ENCODE measurements at regions not wholly inside any gene's neighbourhood (a gene's known extent, or its start where the extent isn't known, plus 50 kb on each side); places are given as distances from the start of the nearest gene placed in this dataset.

DNA sequence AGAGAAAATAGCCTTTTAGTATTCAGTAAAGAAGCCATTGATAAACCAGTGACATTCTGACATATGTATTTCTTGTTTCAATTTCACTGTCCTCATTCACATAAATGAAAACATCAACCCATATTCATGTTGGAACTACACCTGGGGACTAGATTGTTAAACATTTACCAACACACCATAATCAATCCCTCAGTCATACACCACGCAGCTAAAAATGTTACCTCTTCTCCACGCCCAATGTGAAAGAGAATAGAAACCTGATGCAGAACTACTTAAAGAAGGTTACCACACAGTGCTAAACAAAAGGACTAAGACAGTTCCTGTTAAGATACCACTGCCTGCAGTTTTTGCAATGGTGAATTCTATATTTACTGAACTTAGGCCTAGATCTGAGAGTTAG, 518.9 kb downstream of the PRELID2 start:
- Histone ChIP-seq H3K4me2 (ENCODE audit: low read depth, low read length, poor library complexity, severe bottlenecking) (no peak overlapping the region), H3K9me3 (ENCODE audit: insufficient read depth, low read depth, low read length) (no peaks in the 10 kb centered on the region), H3K9ac (ENCODE audit: low read depth, low read length, poor library complexity, severe bottlenecking) (no peak overlapping the region), H3K36me3 (ENCODE audit: insufficient read depth, low read length) (no peaks in the 10 kb centered on the region), H3K4me1 (ENCODE audit: insufficient read depth, low read length, poor library complexity, severe bottlenecking) (no peaks in the 10 kb centered on the region), H3K4me3 (ENCODE audit: low read length, poor library complexity, severe bottlenecking) (no peak overlapping the region), H3K27me3 (ENCODE audit: insufficient read depth, low read length, poor library complexity, severe bottlenecking) (no peaks in the 10 kb centered on the region), H2AFZ (ENCODE audit: low read length) (no peak overlapping the region), H4K20me1 (ENCODE audit: insufficient read depth, low read length, poor library complexity, severe bottlenecking) (no peaks in the 10 kb centered on the region), H3K9me2 (replicated peaks; ENCODE audit: low read depth, low read length) (no peaks in the 10 kb centered on the region), H3F3A (ENCODE audit: low read depth) (no peaks in the 10 kb centered on the region), H3K79me2 (ENCODE audit: insufficient read depth, low read length) (no peaks in the 10 kb centered on the region)
- no peak for TF ChIP-seq EZH2phosphoT487 (IDR thresholded peaks at IDR 0.05; ENCODE audit: borderline replicate concordance)
- TF ChIP-seq, protein P1, sequence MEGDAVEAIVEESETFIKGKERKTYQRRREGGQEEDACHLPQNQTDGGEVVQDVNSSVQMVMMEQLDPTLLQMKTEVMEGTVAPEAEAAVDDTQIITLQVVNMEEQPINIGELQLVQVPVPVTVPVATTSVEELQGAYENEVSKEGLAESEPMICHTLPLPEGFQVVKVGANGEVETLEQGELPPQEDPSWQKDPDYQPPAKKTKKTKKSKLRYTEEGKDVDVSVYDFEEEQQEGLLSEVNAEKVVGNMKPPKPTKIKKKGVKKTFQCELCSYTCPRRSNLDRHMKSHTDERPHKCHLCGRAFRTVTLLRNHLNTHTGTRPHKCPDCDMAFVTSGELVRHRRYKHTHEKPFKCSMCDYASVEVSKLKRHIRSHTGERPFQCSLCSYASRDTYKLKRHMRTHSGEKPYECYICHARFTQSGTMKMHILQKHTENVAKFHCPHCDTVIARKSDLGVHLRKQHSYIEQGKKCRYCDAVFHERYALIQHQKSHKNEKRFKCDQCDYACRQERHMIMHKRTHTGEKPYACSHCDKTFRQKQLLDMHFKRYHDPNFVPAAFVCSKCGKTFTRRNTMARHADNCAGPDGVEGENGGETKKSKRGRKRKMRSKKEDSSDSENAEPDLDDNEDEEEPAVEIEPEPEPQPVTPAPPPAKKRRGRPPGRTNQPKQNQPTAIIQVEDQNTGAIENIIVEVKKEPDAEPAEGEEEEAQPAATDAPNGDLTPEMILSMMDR (conservative IDR thresholded peaks at IDR 0.05; ENCODE audit: low read length): no peak

DNA sequence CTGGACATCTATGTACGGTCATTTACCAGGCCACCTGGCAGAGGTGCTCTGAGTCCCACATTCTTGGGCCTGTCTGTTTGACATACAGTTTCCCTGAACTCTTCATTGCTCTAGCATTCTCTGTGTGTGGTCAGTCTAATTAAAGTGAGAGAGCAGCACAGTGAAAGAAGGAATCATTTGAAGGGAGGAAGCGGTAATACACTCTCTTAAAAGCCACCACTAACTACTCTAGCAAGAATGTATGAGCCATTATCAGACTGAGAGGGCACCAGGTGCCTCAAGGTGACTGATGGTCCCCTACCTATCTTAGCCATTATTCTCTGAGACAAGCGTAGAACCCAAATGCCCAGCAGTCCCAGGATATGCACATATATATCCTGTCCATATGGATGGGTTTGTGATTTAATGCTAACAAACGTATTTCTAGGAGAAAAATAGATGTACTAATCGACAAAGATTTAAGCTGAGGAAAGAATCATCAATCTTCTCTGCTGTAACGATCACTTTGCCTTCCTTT, 527.2 kb downstream of the PRELID2 start:
- H2AFZ ChIP-seq (ENCODE audit: low read length): no peak overlapping the region
- no peaks in the 10 kb centered on the region for H3K36me3 ChIP-seq (ENCODE audit: insufficient read depth, low read length)
- TF ChIP-seq, protein P1 (conservative IDR thresholded peaks at IDR 0.05; ENCODE audit: low read length): no peak
- no peak for TF ChIP-seq EZH2phosphoT487 (IDR thresholded peaks at IDR 0.05; ENCODE audit: borderline replicate concordance)
- no peaks in the 10 kb centered on the region for H3K79me2 ChIP-seq (ENCODE audit: insufficient read depth, low read length)
- no peak overlapping the region for H3K4me3 ChIP-seq (ENCODE audit: low read length, poor library complexity, severe bottlenecking)
- no peaks in the 10 kb centered on the region for H3K4me1 ChIP-seq (ENCODE audit: insufficient read depth, low read length, poor library complexity, severe bottlenecking)
- H3K9me3 ChIP-seq (ENCODE audit: insufficient read depth, low read depth, low read length): no peaks in the 10 kb centered on the region
- no peaks in the 10 kb centered on the region for H3K27me3 ChIP-seq (ENCODE audit: insufficient read depth, low read length, poor library complexity, severe bottlenecking)
- H3K9ac ChIP-seq (ENCODE audit: low read depth, low read length, poor library complexity, severe bottlenecking): no peak overlapping the region
- no peaks in the 10 kb centered on the region for H3F3A ChIP-seq (ENCODE audit: low read depth)
- no peak overlapping the region for H3K4me2 ChIP-seq (ENCODE audit: low read depth, low read length, poor library complexity, severe bottlenecking)
- H4K20me1 ChIP-seq (ENCODE audit: insufficient read depth, low read length, poor library complexity, severe bottlenecking): no peaks in the 10 kb centered on the region
- H3K9me2 ChIP-seq (replicated peaks; ENCODE audit: low read depth, low read length): no peaks in the 10 kb centered on the region

DNA sequence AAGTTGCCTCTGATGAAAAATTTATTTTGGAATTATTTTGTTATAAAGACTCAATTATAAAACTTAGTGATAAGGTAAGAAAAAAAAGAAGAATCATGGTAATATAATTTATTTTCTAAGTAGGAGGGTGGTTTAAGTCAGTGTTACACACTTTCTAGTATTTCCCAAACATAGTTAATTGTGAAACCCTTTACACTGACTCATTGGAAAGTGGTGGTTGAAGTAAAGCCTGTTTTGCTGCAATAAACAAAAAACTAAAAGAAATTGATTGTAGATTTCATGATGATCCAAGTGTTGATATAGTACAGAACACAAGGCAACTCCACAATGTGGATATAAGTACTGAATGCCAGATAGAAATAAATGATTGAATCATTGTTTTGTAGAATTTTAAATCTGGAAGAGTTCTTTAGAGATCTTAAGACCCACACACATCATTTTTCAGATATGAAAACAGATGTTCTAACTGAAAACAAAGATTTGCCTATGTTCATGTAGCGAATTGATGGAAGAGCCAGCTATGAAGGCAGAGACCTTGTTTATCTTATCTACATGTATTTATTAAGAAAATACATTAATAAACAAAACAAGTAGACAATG, 539.8 kb downstream of the PRELID2 start:
- H3K9me3 ChIP-seq (ENCODE audit: insufficient read depth, low read depth, low read length): no peaks in the 10 kb centered on the region
- H3K27me3 ChIP-seq (ENCODE audit: insufficient read depth, low read length, poor library complexity, severe bottlenecking): no peaks in the 10 kb centered on the region
- no peak overlapping the region for H3K4me3 ChIP-seq (ENCODE audit: low read length, poor library complexity, severe bottlenecking)
- TF ChIP-seq, protein P1 (conservative IDR thresholded peaks at IDR 0.05; ENCODE audit: low read length): no peak
- TF ChIP-seq EZH2phosphoT487 (IDR thresholded peaks at IDR 0.05; ENCODE audit: borderline replicate concordance): no peak
- no peaks in the 10 kb centered on the region for H4K20me1 ChIP-seq (ENCODE audit: insufficient read depth, low read length, poor library complexity, severe bottlenecking)
- no peak overlapping the region for H2AFZ ChIP-seq (ENCODE audit: low read length)
- no peaks in the 10 kb centered on the region for H3K4me1 ChIP-seq (ENCODE audit: insufficient read depth, low read length, poor library complexity, severe bottlenecking)
- no peaks in the 10 kb centered on the region for H3K36me3 ChIP-seq (ENCODE audit: insufficient read depth, low read length)
- H3K79me2 ChIP-seq (ENCODE audit: insufficient read depth, low read length): no peaks in the 10 kb centered on the region
- H3K4me2 ChIP-seq (ENCODE audit: low read depth, low read length, poor library complexity, severe bottlenecking): no peak overlapping the region
- H3K9me2 ChIP-seq (replicated peaks; ENCODE audit: low read depth, low read length): no peaks in the 10 kb centered on the region
- H3F3A ChIP-seq (ENCODE audit: low read depth): no peaks in the 10 kb centered on the region
- no peak overlapping the region for H3K9ac ChIP-seq (ENCODE audit: low read depth, low read length, poor library complexity, severe bottlenecking)
